Retinal pigment epithelial cell (primary cell): ENCODE measurements at regions not wholly inside any gene's neighbourhood (a gene's known extent, or its start where the extent isn't known, plus 50 kb on each side); places are given as distances from the start of the nearest gene placed in this dataset.

Source experiments
- DNase-seq: peaks from one replicate; pipeline ENCODE4 v3.0.0-alpha.2; 2010; ENCODE audit warnings: low read depth
- H3K4me3 ChIP-seq: 2 replicates; pipeline ENCODE4 v1.5.1; 2011; ENCODE audit warnings: mild to moderate bottlenecking, low read length, control low read depth, moderate library complexity
- CTCF ChIP-seq: conservative IDR thresholded peaks from 2 replicates; pipeline ENCODE4 v1.5.1; 2011; ENCODE audit warnings: low read depth, low read length, control low read depth, inconsistent platforms

DNA sequence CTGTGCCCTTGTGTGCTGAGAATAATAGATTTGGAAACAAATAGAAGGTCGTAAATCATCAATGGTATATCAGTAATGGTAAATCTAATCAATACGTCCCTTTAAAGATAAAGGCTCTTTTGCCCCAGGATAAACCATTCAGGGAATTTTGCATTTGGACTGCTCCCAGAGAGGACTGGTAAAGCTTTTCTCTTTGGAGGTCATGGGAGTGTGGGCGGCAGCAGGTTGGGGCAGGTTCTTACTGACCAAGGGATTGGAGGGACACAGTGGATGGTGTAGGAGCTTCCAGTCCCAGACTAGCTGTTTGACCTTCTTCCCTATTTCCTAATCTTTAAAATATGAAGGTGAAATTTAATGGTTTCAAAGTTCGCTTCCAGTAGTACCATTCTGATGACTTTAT is 87.8 kb upstream of the NTF3 start:
- TF ChIP-seq CTCF: no peak
- H3K4me3 ChIP-seq: no peak overlapping the region

DNA sequence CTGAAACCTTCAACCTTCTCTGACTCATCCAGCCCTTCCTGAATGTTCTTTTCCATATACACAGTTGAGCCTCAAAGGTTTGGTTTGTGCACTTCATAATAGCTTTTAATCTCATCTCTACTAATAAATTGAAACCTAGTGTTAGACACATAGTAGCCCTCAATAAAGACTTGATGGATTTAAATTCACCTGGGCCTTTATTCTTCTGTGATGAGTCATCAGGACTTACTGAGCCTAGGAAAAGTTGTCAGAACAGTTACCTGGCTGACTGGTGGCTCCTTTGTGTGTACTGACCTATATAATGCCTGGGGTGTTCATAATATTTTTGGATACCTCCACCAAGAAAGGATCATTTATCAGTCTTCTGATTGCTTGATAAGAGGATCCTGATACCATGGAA is 86.4 kb upstream of the NTF3 start:
- TF ChIP-seq CTCF: no peak

More for the DNA sequence above, 87.8 kb upstream of the NTF3 start:
- DNase-seq: no peak

GRCh38 chr12:5348057-5348456 is 83.9 kb upstream of the NTF3 start:
- H3K4me3 ChIP-seq: no peak overlapping the region
- DNase-seq: no peak
- no peak for TF ChIP-seq CTCF

More for the DNA sequence above, 86.4 kb upstream of the NTF3 start:
- H3K4me3 ChIP-seq: no peak overlapping the region
- DNase-seq: no peak

- no peak for TF ChIP-seq CTCF
- DNase-seq: no peak
- H3K4me3 ChIP-seq: no peak overlapping the region
These were observed 83.4 kb upstream of the NTF3 start for GRCh38 chr12:5348491-5348890.

DNA sequence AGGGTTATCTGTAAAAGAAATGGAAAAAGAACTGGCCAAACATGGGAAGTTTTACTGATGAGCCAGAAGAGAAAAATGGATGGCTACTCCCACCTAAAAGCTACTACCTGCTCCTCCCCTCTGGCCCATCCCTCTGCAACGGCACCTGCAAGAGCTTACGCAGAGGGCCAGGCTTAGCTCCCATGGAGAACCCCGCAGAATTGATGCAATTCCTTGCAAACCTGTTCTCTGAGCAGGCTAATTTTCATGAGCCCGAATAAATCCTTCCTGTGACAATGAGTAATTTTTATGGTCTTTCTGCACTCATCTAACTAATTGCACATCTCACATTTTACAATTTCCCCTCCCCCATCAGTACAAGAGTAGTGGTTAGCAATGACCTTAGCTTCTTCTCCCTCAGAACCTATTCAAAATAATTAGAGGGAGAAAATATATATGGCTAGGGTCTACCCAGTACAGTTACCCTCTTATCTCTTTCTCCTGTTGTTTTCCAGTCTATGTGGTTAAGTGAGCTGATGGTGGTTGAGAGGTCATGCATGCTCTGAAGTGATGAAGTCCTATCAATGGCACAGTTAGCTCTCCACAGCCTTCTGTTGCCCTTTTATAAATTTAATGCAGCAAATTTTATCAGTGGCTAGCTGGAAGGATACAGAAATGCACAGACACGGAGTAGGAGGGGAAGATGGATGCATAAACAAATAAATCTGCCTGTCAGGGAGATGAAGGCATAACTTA is 67.7 kb upstream of the NTF3 start:
- H3K4me3 ChIP-seq: no peak overlapping the region
- TF ChIP-seq CTCF: no peak
- DNase-seq: no peak

- no peak for TF ChIP-seq CTCF
- no peak overlapping the region for H3K4me3 ChIP-seq
- DNase-seq: no peak
These were observed 62.6 kb upstream of the NTF3 start for GRCh38 chr12:5369298-5369697.

GRCh38 chr12:5371631-5372030 is 60.3 kb upstream of the NTF3 start:
- TF ChIP-seq CTCF: no peak
- no peak for DNase-seq

More at GRCh38 chr12:5371631-5372030, 60.3 kb upstream of the NTF3 start:
- no peak overlapping the region for H3K4me3 ChIP-seq
